ENCODE measurements at regions not wholly inside any gene's neighbourhood (a gene's known extent, or its start where the extent isn't known, plus 50 kb on each side); places are given as distances from the start of the nearest gene placed in this dataset.

GRCh38 chr6:87897663-87898062, 150.0 kb upstream of the SPACA1 start:
- TF ChIP-seq EZH2 (IDR thresholded peaks at IDR 0.05; ENCODE audit: low read depth) (no peak), CTCF (conservative IDR thresholded peaks at IDR 0.05) (no peak)
- Histone ChIP-seq H3K9me2 (ENCODE audit: insufficient read depth) (no peaks in the 10 kb centered on the region), H3K4me3 (no peak overlapping the region), H3K36me3 (ENCODE audit: low read depth) (no peaks in the 10 kb centered on the region), H3K4me2 (no peak overlapping the region), H2AFZ (no peak overlapping the region), H3K79me2 (ENCODE audit: low read depth) (no peaks in the 10 kb centered on the region), H3K27me3 (ENCODE audit: insufficient read depth, low read depth) (no peaks in the 10 kb centered on the region), H3K4me1 (replicated peaks; ENCODE audit: insufficient read depth) (no peaks in the 10 kb centered on the region), H3F3A (ENCODE audit: insufficient read depth, low read depth) (no peaks in the 10 kb centered on the region), H3K27ac (no peak overlapping the region), H3K9me3 (ENCODE audit: insufficient read depth, low read depth) (no peaks in the 10 kb centered on the region), H4K20me1 (ENCODE audit: insufficient read depth) (no peaks in the 10 kb centered on the region)
- intact Hi-C loops (cut with micrococcal nuclease; ENCODE audit: unreplicated experiment), result no loop called here
- DNase-seq, result no peak
- POLR2A ChIA-PET (ENCODE audit: unreplicated experiment), result no interaction called here
- CTCF ChIA-PET, result no interaction called here
- no TSS peak for BruUV-seq (replicated peaks)

GRCh38 chr6:87897013-87897412, 150.6 kb upstream of the SPACA1 start:
- Histone ChIP-seq H3K36me3 (ENCODE audit: low read depth) (no peaks in the 10 kb centered on the region), H3K4me1 (replicated peaks; ENCODE audit: insufficient read depth) (no peaks in the 10 kb centered on the region), H3K79me2 (ENCODE audit: low read depth) (no peaks in the 10 kb centered on the region), H3K9me3 (ENCODE audit: insufficient read depth, low read depth) (no peaks in the 10 kb centered on the region), H3K9me2 (ENCODE audit: insufficient read depth) (no peaks in the 10 kb centered on the region), H3K27ac (no peak overlapping the region), H2AFZ (no peak overlapping the region), H3K4me3 (no peak overlapping the region), H4K20me1 (ENCODE audit: insufficient read depth) (no peaks in the 10 kb centered on the region), H3K27me3 (ENCODE audit: insufficient read depth, low read depth) (no peaks in the 10 kb centered on the region), H3K4me2 (no peak overlapping the region), H3F3A (ENCODE audit: insufficient read depth, low read depth) (no peaks in the 10 kb centered on the region)
- no peak for TF ChIP-seq CTCF (conservative IDR thresholded peaks at IDR 0.05)
- no peak for TF ChIP-seq EZH2 (IDR thresholded peaks at IDR 0.05; ENCODE audit: low read depth)
- CTCF ChIA-PET, result no interaction called here
- intact Hi-C loops (cut with micrococcal nuclease; ENCODE audit: unreplicated experiment), result no loop called here
- POLR2A ChIA-PET (ENCODE audit: unreplicated experiment), result no interaction called here
- no TSS peak for BruUV-seq (replicated peaks)
- DNase-seq, result no peak

GRCh38 chr6:87887266-87887665, 160.4 kb upstream of the SPACA1 start:
- no TSS peak for BruUV-seq (replicated peaks)
- no peaks in the 10 kb centered on the region for H3K79me2 ChIP-seq (ENCODE audit: low read depth)
- no peak overlapping the region for H3K4me2 ChIP-seq
- DNase-seq, result no peak
- ChIA-PET CTCF (no interaction called here), POLR2A (ENCODE audit: unreplicated experiment) (no interaction called here)
- no peaks in the 10 kb centered on the region for H3K27me3 ChIP-seq (ENCODE audit: insufficient read depth, low read depth)
- intact Hi-C loops (cut with micrococcal nuclease; ENCODE audit: unreplicated experiment), result no loop called here
- TF ChIP-seq EZH2 (IDR thresholded peaks at IDR 0.05; ENCODE audit: low read depth), result no peak
- no peaks in the 10 kb centered on the region for H3K9me3 ChIP-seq (ENCODE audit: insufficient read depth, low read depth)
- H2AFZ ChIP-seq, result no peak overlapping the region
- no peaks in the 10 kb centered on the region for H3K4me1 ChIP-seq (replicated peaks; ENCODE audit: insufficient read depth)
- H3K9me2 ChIP-seq (ENCODE audit: insufficient read depth), result no peaks in the 10 kb centered on the region
- H3K4me3 ChIP-seq, result no peak overlapping the region
- no peaks in the 10 kb centered on the region for H3K36me3 ChIP-seq (ENCODE audit: low read depth)
- no peaks in the 10 kb centered on the region for H3F3A ChIP-seq (ENCODE audit: insufficient read depth, low read depth)
- no peak overlapping the region for H3K27ac ChIP-seq
- H4K20me1 ChIP-seq (ENCODE audit: insufficient read depth), result no peaks in the 10 kb centered on the region

GRCh38 chr6:87884203-87884602, 163.4 kb upstream of the SPACA1 start:
- no peaks in the 10 kb centered on the region for H3K9me2 ChIP-seq (ENCODE audit: insufficient read depth)
- no peak overlapping the region for H2AFZ ChIP-seq
- TF ChIP-seq EZH2 (IDR thresholded peaks at IDR 0.05; ENCODE audit: low read depth) (no peak), CTCF (conservative IDR thresholded peaks at IDR 0.05) (no peak)
- no peak overlapping the region for H3K4me3 ChIP-seq
- POLR2A ChIA-PET (ENCODE audit: unreplicated experiment), result no interaction called here
- no peaks in the 10 kb centered on the region for H3K9me3 ChIP-seq (ENCODE audit: insufficient read depth, low read depth)
- no peak overlapping the region for H3K4me2 ChIP-seq
- no TSS peak for BruUV-seq (replicated peaks)
- no peaks in the 10 kb centered on the region for H3K27me3 ChIP-seq (ENCODE audit: insufficient read depth, low read depth)
- H3K79me2 ChIP-seq (ENCODE audit: low read depth), result no peaks in the 10 kb centered on the region
- no peak for DNase-seq
- H3K27ac ChIP-seq, result no peak overlapping the region
- no peaks in the 10 kb centered on the region for H3K4me1 ChIP-seq (replicated peaks; ENCODE audit: insufficient read depth)
- H3F3A ChIP-seq (ENCODE audit: insufficient read depth, low read depth), result no peaks in the 10 kb centered on the region
- CTCF ChIA-PET, result no interaction called here
- intact Hi-C loops (cut with micrococcal nuclease; ENCODE audit: unreplicated experiment), result no loop called here
- H4K20me1 ChIP-seq (ENCODE audit: insufficient read depth), result no peaks in the 10 kb centered on the region
- no peaks in the 10 kb centered on the region for H3K36me3 ChIP-seq (ENCODE audit: low read depth)
